ENCODE measurements at regions not wholly inside any gene's neighbourhood (a gene's known extent, or its start where the extent isn't known, plus 50 kb on each side); places are given as distances from the start of the nearest gene placed in this dataset.

- no peak overlapping the region for H3K27ac ChIP-seq
- H3K9me3 ChIP-seq (replicated peaks in 1 of 11) = no peaks in the 10 kb centered on the region
- TF ChIP-seq Cebpa-rat (IDR thresholded peaks at IDR 0.05) = no peak
- H4K20me1 ChIP-seq = no peaks in the 10 kb centered on the region
- no peak overlapping the region for H3K4me2 ChIP-seq
- no peaks in the 10 kb centered on the region for H3K27me3 ChIP-seq
- H3K4me1 ChIP-seq = peaks cover 8 to 13% (median 10%) of the 10 kb centered on the region in 10 experiments; a peak in 18 of 20 replicates
- no peak overlapping the region for H3K4me3 ChIP-seq
- H3K9ac ChIP-seq = no peak overlapping the region
- H3K36me3 ChIP-seq = no peaks in the 10 kb centered on the region
These were observed 783.6 kb upstream of the TBX3 start for GRCh38 chr12:115467531-115467930.

GRCh38 chr12:115466076-115466475 lies 782.1 kb upstream of the TBX3 start:
- H3K4me3 ChIP-seq = no peak overlapping the region
- H3K36me3 ChIP-seq = no peaks in the 10 kb centered on the region
- no peaks in the 10 kb centered on the region for H4K20me1 ChIP-seq
- H3K27ac ChIP-seq = no peak overlapping the region
- no peaks in the 10 kb centered on the region for H3K27me3 ChIP-seq
- no peak for TF ChIP-seq Cebpa-rat (IDR thresholded peaks at IDR 0.05)
- H3K9ac ChIP-seq = no peak overlapping the region
- H3K9me3 ChIP-seq (replicated peaks in 1 of 11) = peaks cover 0 to 11% (median 5%) of the 10 kb centered on the region in 11 experiments; a peak in 10 of 22 replicates
- H3K4me2 ChIP-seq = no peak overlapping the region
- peaks cover 8 to 15% (median 10%) of the 10 kb centered on the region in 10 experiments; a peak in 18 of 20 replicates for H3K4me1 ChIP-seq

- Histone ChIP-seq H3K36me3 (no peaks in the 10 kb centered on the region), H3K4me1 (peaks cover 8 to 15% (median 10%) of the 10 kb centered on the region in 10 experiments; a peak in 18 of 20 replicates), H3K9ac (no peak overlapping the region), H3K4me2 (no peak overlapping the region), H3K27ac (no peak overlapping the region), H3K9me3 (replicated peaks in 1 of 11) (peaks cover 0 to 11% (median 5%) of the 10 kb centered on the region in 11 experiments; a peak in 10 of 22 replicates), H3K4me3 (no peak overlapping the region), H4K20me1 (no peaks in the 10 kb centered on the region), H3K27me3 (no peaks in the 10 kb centered on the region)
- TF ChIP-seq Cebpa-rat (IDR thresholded peaks at IDR 0.05) = no peak
These were observed 780.7 kb upstream of the TBX3 start for GRCh38 chr12:115464661-115465060.

GRCh38 chr12:115464111-115464581 lies 780.2 kb upstream of the TBX3 start:
- H3K9me3 ChIP-seq (replicated peaks in 1 of 11) = peaks cover 0 to 11% (median 5%) of the 10 kb centered on the region in 11 experiments; a peak in 10 of 22 replicates
- no peaks in the 10 kb centered on the region for H4K20me1 ChIP-seq
- H3K27me3 ChIP-seq = no peaks in the 10 kb centered on the region
- no peaks in the 10 kb centered on the region for H3K36me3 ChIP-seq
- H3K4me1 ChIP-seq = peaks cover 8 to 15% (median 10%) of the 10 kb centered on the region in 10 experiments; a peak in 18 of 20 replicates
- no peak overlapping the region for H3K27ac ChIP-seq
- H3K9ac ChIP-seq = no peak overlapping the region
- TF ChIP-seq Cebpa-rat (IDR thresholded peaks at IDR 0.05) = no peak
- H3K4me2 ChIP-seq = no peak overlapping the region
- H3K4me3 ChIP-seq = no peak overlapping the region

- H3K9ac ChIP-seq = no peak overlapping the region
- TF ChIP-seq Cebpa-rat (IDR thresholded peaks at IDR 0.05) = no peak
These were observed 777.4 kb upstream of the TBX3 start for GRCh38 chr12:115461401-115461800.

GRCh38 chr12:115457798-115458197 lies 773.8 kb upstream of the TBX3 start:
- peaks cover 0 to 5% (median 0%) of the 10 kb centered on the region in 11 experiments; a peak in 4 of 22 replicates for H3K27me3 ChIP-seq
- no peak overlapping the region for H3K27ac ChIP-seq
- no peak overlapping the region for H3K4me2 ChIP-seq
- no peak overlapping the region for H3K9ac ChIP-seq
- H3K9me3 ChIP-seq (replicated peaks in 1 of 11) = peaks cover 0 to 15% (median 5%) of the 10 kb centered on the region in 11 experiments; a peak in 10 of 22 replicates
- H3K4me1 ChIP-seq = peaks cover 1 to 8% (median 5%) of the 10 kb centered on the region in 10 experiments; a peak in 18 of 20 replicates
- no peaks in the 10 kb centered on the region; a peak in 1 of 22 replicates for H4K20me1 ChIP-seq
- TF ChIP-seq Cebpa-rat (IDR thresholded peaks at IDR 0.05) = no peak
- no peaks in the 10 kb centered on the region for H3K36me3 ChIP-seq
- no peak overlapping the region for H3K4me3 ChIP-seq

More at GRCh38 chr12:115461401-115461800, 777.4 kb upstream of the TBX3 start:
- Histone ChIP-seq H3K27me3 (no peaks in the 10 kb centered on the region), H4K20me1 (no peaks in the 10 kb centered on the region), H3K36me3 (no peaks in the 10 kb centered on the region), H3K4me2 (no peak overlapping the region), H3K4me3 (no peak overlapping the region), H3K27ac (no peak overlapping the region), H3K4me1 (peaks cover 8 to 15% (median 10%) of the 10 kb centered on the region in 10 experiments; a peak in 18 of 20 replicates), H3K9me3 (replicated peaks in 1 of 11) (peaks cover 0 to 15% (median 5%) of the 10 kb centered on the region in 11 experiments; a peak in 10 of 22 replicates)

GRCh38 chr12:115456946-115457689 lies 773.1 kb upstream of the TBX3 start:
- no peaks in the 10 kb centered on the region for H3K36me3 ChIP-seq
- H3K9me3 ChIP-seq (replicated peaks in 1 of 11) = peaks cover 0 to 14% (median 4%) of the 10 kb centered on the region in 11 experiments; a peak in 10 of 22 replicates
- H3K4me1 ChIP-seq = peaks cover 0 to 11% (median 7%) of the 10 kb centered on the region in 10 experiments; a peak in 8 of 20 replicates
- H3K4me2 ChIP-seq = no peak overlapping the region
- peaks cover 0 to 11% (median 0%) of the 10 kb centered on the region in 11 experiments; a peak in 8 of 22 replicates for H3K27me3 ChIP-seq
- no peaks in the 10 kb centered on the region; a peak in 1 of 22 replicates for H4K20me1 ChIP-seq
- no peak for TF ChIP-seq Cebpa-rat (IDR thresholded peaks at IDR 0.05)
- no peak overlapping the region for H3K9ac ChIP-seq
- H3K4me3 ChIP-seq = no peak overlapping the region
- no peak overlapping the region for H3K27ac ChIP-seq

- Histone ChIP-seq H3K27me3 (peaks cover 5 to 29% (median 12%) of the 10 kb centered on the region in 11 experiments; a peak in 18 of 22 replicates), H3K4me1 (peaks cover 0 to 20% (median 16%) of the 10 kb centered on the region in 10 experiments; a peak in 16 of 20 replicates), H3K36me3 (no peaks in the 10 kb centered on the region), H4K20me1 (peaks cover 0 to 6% (median 0%) of the 10 kb centered on the region in 11 experiments; a peak in 1 of 22 replicates), H3K4me2 (no peak overlapping the region), H3K9ac (no peak overlapping the region), H3K4me3 (no peak overlapping the region), H3K9me3 (replicated peaks in 1 of 11) (0 out of 22 replicates have a peak, but pooled peaks cover 0 to 5% (median 0%) of the 10 kb centered on the region in 11 experiments), H3K27ac (no peak overlapping the region)
- no peak for TF ChIP-seq Cebpa-rat (IDR thresholded peaks at IDR 0.05)
These were observed 771.3 kb upstream of the TBX3 start for GRCh38 chr12:115455268-115455681.

- Histone ChIP-seq H3K36me3 (no peaks in the 10 kb centered on the region), H3K4me1 (peaks cover 0 to 20% (median 16%) of the 10 kb centered on the region in 10 experiments; a peak in 16 of 20 replicates), H3K27me3 (peaks cover 5 to 29% (median 12%) of the 10 kb centered on the region in 11 experiments; a peak in 18 of 22 replicates), H4K20me1 (peaks cover 0 to 6% (median 0%) of the 10 kb centered on the region in 11 experiments; a peak in 1 of 22 replicates), H3K4me3 (no peak overlapping the region), H3K9me3 (replicated peaks in 1 of 11) (no peaks in the 10 kb centered on the region), H3K27ac (no peak overlapping the region), H3K4me2 (peak overlapping the region in 9 of 11 experiments; percentile 93 to 99 (median 98); a peak in 12 of 22 replicates), H3K9ac (no peak overlapping the region)
- TF ChIP-seq Cebpa-rat (IDR thresholded peaks at IDR 0.05) = no peak
These were observed 768.8 kb upstream of the TBX3 start for GRCh38 chr12:115452751-115453281.

Data from BLaER1 treated with 17β-estradiol and CSF1 and Interleukin-3, amounts not matched to agents 10 nM and 100 nM (cell line).